HCT116 (cell line): ENCODE measurements at regions not wholly inside any gene's neighbourhood (a gene's known extent, or its start where the extent isn't known, plus 50 kb on each side); places are given as distances from the start of the nearest gene placed in this dataset.
"Not testable (repeated sequence)": the region's sequence is repeated elsewhere in the genome, so short reads cannot be mapped to it uniquely, and the experiment has no call there.

ENCODE experiments used
- ATAC-seq: fragments of 200-7000 bp; cut with Tn5 transposase; 2 replicates; pipeline ENCODE4 v1.9.1; 2020; ENCODE audit warnings: mild to moderate bottlenecking, moderate library complexity
- BruUV-seq: library from RNA; stranded (reverse); fragments of 400-500 nt; replicated peaks from 2 replicates; lab custom pipeline; 2021; lab: Mats Ljungman, UMichigan
- CTCF ChIA-PET: fragments of 300-600 bp; sonication (Branson Sonifier 250); formaldehyde crosslinking; loops from one replicate; lab custom pipeline; 2021; ENCODE audit warnings: antibody characterized with exemption; lab: Charles Lee
- POLR2A ChIA-PET: fragments of 300-600, 350-600 bp; sonication (Branson Sonifier 250); formaldehyde crosslinking; loops from one replicate; lab custom pipeline; 2021; ENCODE audit warnings: antibody characterized with exemption; lab: Charles Lee
- RAD21 ChIA-PET, 2 experiments: fragments of 300-600 bp; sonication (Branson Sonifier 250); formaldehyde crosslinking; loops; one replicate each; lab custom pipeline; 2023; ENCODE audit warnings: low total read pairs in 2 of 2; ENCODE audit not compliant: uncharacterized antibody in 2 of 2, unreplicated experiment in 2 of 2, low non-redundant PET in 1 of 2; lab: Charles Lee
- DNase-seq: peaks from one replicate; pipeline ENCODE4 v3.0.0-alpha.2; 2010; ENCODE audit warnings: low read depth, low spot score
- H2AFZ ChIP-seq: fragments of 200-600 bp; shearing (Covaris generic), sonication (generic); 2 replicates; pipeline ENCODE4 v1.6.1; 2017; ENCODE audit warnings: low read depth, mixed run types, mixed read lengths, antibody characterized with exemption, low read length; ENCODE audit not compliant: poor library complexity, severe bottlenecking
- H3K27ac ChIP-seq: 2 replicates; pipeline ENCODE4 v1.5.1; 2012; ENCODE audit warnings: low read depth, low read length
- H3K27me3 ChIP-seq: fragments of 200-600 bp; sonication (generic); 2 replicates; pipeline ENCODE4 v1.6.1; 2016; ENCODE audit warnings: mixed run types, low read length, mixed read lengths; ENCODE audit not compliant: insufficient read depth
- H3K36me3 ChIP-seq, 2 experiments: fragments of 200-500 bp in 1 of 2; fragments of 200-600 bp in 1 of 2; sonication (Bioruptor generic) in 1 of 2; sonication (generic) in 1 of 2; 2 replicates each; pipeline versions ENCODE4 v1.5.1 to v1.6.1; 2014 to 2016; ENCODE audit warnings: low read length in 2 of 2, inconsistent platforms in 1 of 2, mixed read lengths in 1 of 2, mixed run types in 1 of 2; ENCODE audit not compliant: insufficient read depth in 2 of 2, control insufficient read depth in 1 of 2
- H3K4me1 ChIP-seq, 2 experiments: fragments of 200-600 bp in 1 of 2; sonication (generic) in 1 of 2; 2 replicates each; pipeline versions ENCODE4 v1.5.1 to v1.6.1; 2012 to 2017; ENCODE audit warnings: low read length in 2 of 2, inconsistent platforms in 1 of 2, mild to moderate bottlenecking in 1 of 2, mixed read lengths in 1 of 2, mixed run types in 1 of 2, moderate library complexity in 1 of 2; ENCODE audit not compliant: insufficient read depth in 2 of 2, control insufficient read depth in 1 of 2
- H3K4me2 ChIP-seq: fragments of 200-600 bp; sonication (generic); 2 replicates; pipeline ENCODE4 v1.6.1; 2017; ENCODE audit warnings: mixed run types, low read length, mixed read lengths
- H3K4me3 ChIP-seq, 2 experiments: fragments of 200-600 bp in 1 of 2; sonication (generic) in 1 of 2; replicated peaks in 1 of 2; 2 replicates each; pipeline ENCODE4 v1.5.1; 2011 to 2016; ENCODE audit warnings: low read length in 2 of 2, control low read depth in 1 of 2, low read depth in 1 of 2, mild to moderate bottlenecking in 1 of 2, mixed read lengths in 1 of 2, mixed run types in 1 of 2
- H3K79me2 ChIP-seq: fragments of 200-600 bp; sonication (generic); 2 replicates; pipeline ENCODE4 v1.6.1; 2017; ENCODE audit warnings: mild to moderate bottlenecking, mixed run types, low read length, moderate library complexity, mixed read lengths; ENCODE audit not compliant: insufficient read depth
- H3K9ac ChIP-seq: fragments of 200-600 bp; sonication (generic); 2 replicates; pipeline ENCODE4 v1.6.1; 2016; ENCODE audit warnings: low read length, mixed read lengths
- H3K9me2 ChIP-seq: fragments of 200-600 bp; sonication (generic), shearing (Covaris generic); 2 replicates; pipeline ENCODE4 v1.6.1; 2017; ENCODE audit warnings: mixed run types, mild to moderate bottlenecking, moderate library complexity; ENCODE audit not compliant: insufficient read depth
- H3K9me3 ChIP-seq, 2 experiments: fragments of 200-500 bp in 1 of 2; fragments of 200-600 bp in 1 of 2; sonication (Bioruptor generic) in 1 of 2; sonication (generic) in 1 of 2; 2 replicates each; pipeline ENCODE4 v1.6.1; 2014 to 2017; ENCODE audit warnings: low read length in 2 of 2, mixed read lengths in 2 of 2, inconsistent platforms in 1 of 2, low read depth in 1 of 2, mild to moderate bottlenecking in 1 of 2, mixed run types in 1 of 2, moderate library complexity in 1 of 2; ENCODE audit not compliant: control insufficient read depth in 1 of 2, insufficient read depth in 1 of 2
- H4K20me1 ChIP-seq: fragments of 200-600 bp; sonication (generic), shearing (Covaris generic); 2 replicates; pipeline ENCODE4 v1.6.1; 2017; ENCODE audit warnings: mixed run types, mild to moderate bottlenecking, moderate library complexity; ENCODE audit not compliant: insufficient read depth
- MAX ChIP-seq: IDR thresholded peaks from 2 replicates; pipeline ENCODE4 v1.6.1; 2012
- intact Hi-C: fragments of 100-400 bp; cut with micrococcal nuclease; formaldehyde crosslinking; loops from 2 replicates; pipeline ENCODE4 v1.10.0; 2022
- TF ChIP-seq, protein P1 (sequence below), 3 experiments: fragments of 200-600 bp in 1 of 3; sonication (generic) in 1 of 3; IDR thresholded peaks in 2 of 3; conservative IDR thresholded peaks in 1 of 3; 2 replicates each; pipeline ENCODE4 v1.5.1; 2012 to 2017; ENCODE audit warnings: low read depth in 2 of 3, low read length in 2 of 3, antibody characterized with exemption in 1 of 3, borderline replicate concordance in 1 of 3, control low read depth in 1 of 3, mild to moderate bottlenecking in 1 of 3, mixed read lengths in 1 of 3, mixed run types in 1 of 3, moderate library complexity in 1 of 3; ENCODE audit not compliant: insufficient read depth in 1 of 3

DNA sequence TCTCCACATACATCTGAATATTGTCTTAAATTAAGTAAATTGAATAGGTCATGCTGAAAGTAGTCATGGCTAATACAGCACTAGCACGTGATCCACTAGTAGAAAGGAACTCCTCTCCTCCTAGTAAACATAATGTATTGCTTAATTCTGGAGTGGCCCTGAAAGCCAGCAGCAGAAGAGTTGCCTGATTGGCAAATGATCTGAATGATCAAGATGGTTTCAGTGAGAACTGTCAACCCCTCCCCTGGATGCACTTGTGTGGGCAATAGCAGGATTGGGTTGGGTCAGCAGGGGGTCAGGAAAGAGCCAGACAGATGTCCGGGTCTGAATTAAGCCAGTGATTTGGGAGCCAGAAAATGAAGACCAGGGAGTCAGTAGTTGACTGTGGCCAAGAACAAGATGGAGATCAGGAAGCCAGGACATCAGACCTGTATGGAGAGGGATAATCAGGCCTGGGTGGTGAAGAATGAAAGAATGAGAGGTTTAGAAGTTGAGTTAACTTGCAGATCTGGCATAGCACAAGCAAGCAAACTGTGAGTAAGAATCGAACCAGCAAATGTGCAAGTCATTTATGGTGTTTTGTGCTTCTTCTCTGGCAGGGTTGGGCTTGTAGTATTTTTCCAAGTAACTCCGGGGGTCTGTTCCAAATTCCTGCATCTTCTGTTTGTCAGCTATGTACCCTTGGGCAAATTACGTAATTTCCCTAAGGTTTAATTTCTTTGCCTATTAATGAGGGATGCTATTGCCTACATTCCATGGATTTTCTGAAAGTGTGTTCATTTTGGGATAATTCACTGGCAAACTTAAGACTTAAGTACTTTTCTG, 304.9 kb downstream of the CD109 start (continued):
- TF ChIP-seq, protein P1, sequence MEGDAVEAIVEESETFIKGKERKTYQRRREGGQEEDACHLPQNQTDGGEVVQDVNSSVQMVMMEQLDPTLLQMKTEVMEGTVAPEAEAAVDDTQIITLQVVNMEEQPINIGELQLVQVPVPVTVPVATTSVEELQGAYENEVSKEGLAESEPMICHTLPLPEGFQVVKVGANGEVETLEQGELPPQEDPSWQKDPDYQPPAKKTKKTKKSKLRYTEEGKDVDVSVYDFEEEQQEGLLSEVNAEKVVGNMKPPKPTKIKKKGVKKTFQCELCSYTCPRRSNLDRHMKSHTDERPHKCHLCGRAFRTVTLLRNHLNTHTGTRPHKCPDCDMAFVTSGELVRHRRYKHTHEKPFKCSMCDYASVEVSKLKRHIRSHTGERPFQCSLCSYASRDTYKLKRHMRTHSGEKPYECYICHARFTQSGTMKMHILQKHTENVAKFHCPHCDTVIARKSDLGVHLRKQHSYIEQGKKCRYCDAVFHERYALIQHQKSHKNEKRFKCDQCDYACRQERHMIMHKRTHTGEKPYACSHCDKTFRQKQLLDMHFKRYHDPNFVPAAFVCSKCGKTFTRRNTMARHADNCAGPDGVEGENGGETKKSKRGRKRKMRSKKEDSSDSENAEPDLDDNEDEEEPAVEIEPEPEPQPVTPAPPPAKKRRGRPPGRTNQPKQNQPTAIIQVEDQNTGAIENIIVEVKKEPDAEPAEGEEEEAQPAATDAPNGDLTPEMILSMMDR (IDR thresholded peaks at IDR 0.05 in 2 of 3, conservative IDR thresholded peaks at IDR 0.05 in 1 of 3; ENCODE audit: borderline replicate concordance in 1 of 3, insufficient read depth in 1 of 3, low read depth in 2 of 3, low read length in 2 of 3): no peak
- no peak for TF ChIP-seq MAX

DNA sequence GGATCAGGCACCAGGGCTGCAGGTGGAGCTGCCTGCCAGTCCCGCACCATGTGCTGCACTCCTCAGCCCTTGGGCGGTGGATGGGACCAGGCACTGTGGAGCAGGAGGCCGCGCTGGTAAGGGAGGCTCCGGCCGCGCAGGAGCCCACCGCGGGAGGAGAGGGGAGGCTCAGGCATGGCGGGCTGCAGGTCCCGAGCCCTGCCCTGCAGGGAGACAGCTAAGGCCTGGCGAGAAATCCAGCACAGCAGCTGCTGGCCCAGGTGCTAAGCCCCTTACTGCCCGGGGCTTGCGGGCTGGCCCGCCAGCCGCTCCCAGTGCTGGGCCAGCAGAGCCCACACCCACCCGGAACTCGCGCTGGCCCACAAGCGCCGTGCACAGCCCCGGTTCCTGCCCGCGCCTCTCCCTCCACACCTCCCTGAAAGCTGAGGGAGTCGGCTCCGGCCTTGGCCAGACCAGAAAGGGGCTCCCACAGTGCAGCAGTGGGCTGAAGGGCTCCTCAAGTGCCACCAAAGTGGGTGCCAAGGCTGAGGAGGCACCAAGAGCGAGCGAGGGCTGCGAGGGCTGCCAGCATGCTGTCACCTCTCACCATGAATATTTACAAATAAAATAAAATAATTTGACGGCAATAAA, 294.7 kb downstream of the CD109 start:
- H3K4me1 ChIP-seq, H3K4me3 ChIP-seq, DNase-seq, H3K27ac ChIP-seq, ATAC-seq, H3K9ac ChIP-seq, RAD21 ChIA-PET, intact Hi-C loops, BruUV-seq, H3K27me3 ChIP-seq, H3K9me2 ChIP-seq, H3K36me3 ChIP-seq, CTCF ChIA-PET, H4K20me1 ChIP-seq, H3K9me3 ChIP-seq, POLR2A ChIA-PET, H3K79me2 ChIP-seq, H2AFZ ChIP-seq, H3K4me2 ChIP-seq: not testable (repeated sequence)
